Limb (tissue), 2 donors: ENCODE measurements at regions not wholly inside any gene's neighbourhood (a gene's known extent, or its start where the extent isn't known, plus 50 kb on each side); places are given as distances from the start of the nearest gene placed in this dataset.

ENCODE experiments used
- DNase-seq, 2 donors: peaks; one replicate each; pipeline ENCODE4 v3.0.0-alpha.2; 2016; ENCODE audit errors: extremely low spot score in 2 of 2

DNA sequence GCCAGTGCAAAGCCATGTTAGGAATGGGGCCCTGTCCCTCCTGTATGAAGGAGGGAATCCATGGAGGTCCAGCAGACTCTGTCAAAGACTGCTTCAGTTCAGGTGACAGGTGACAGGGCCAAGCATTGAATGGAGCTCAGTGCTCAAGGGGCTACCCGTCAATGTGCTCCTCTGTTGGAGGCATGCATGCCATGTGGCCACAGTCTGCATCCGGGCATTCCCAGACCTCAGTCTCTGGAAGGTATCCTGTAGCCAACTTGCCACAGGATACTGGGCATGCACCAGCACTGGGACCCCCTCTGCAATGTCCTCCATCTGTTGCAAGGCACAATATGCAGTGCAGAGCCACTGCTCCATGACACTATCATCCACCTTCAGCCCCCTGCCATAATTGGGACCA lies 136.1 kb upstream of the GATB start:
- no peak for DNase-seq

DNA sequence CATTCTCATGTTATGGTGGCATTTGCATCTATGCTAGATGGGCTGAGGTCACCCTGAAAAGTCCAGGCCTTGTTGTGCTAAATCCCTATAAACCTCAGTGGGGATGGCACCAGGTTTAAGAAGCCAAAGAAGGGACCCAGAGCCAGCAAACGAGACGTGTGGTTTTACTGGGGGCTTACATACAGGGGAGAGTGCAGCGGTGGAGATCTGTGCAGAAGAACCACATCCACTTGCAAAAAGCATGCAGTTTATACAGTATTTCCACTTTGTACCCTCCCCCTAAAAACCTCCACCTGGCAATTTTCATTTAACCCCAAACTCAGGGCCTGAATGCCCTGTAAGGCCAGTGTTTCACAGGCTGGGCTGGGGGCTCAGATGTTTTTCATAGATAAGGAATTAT lies 134.9 kb upstream of the GATB start:
- no peak for DNase-seq

DNA sequence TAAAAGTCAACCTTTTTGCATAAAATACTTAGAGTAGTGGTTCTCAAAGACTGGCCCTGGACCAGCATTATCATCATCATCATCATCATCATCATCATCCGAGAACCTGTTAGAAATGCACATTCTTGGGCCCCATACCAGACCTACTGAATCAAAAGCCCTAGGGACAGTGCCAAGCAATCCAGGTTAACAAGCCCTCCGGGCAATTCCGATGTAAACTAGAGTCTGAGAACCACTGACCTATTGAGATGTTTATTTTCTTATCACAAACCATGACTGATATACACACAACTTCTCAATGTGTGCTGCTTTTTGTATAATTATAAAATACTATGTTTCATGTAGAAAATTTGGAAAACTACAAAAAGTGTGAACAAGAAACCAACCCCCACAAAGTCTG lies 133.4 kb upstream of the GATB start:
- DNase-seq = no peak

DNA sequence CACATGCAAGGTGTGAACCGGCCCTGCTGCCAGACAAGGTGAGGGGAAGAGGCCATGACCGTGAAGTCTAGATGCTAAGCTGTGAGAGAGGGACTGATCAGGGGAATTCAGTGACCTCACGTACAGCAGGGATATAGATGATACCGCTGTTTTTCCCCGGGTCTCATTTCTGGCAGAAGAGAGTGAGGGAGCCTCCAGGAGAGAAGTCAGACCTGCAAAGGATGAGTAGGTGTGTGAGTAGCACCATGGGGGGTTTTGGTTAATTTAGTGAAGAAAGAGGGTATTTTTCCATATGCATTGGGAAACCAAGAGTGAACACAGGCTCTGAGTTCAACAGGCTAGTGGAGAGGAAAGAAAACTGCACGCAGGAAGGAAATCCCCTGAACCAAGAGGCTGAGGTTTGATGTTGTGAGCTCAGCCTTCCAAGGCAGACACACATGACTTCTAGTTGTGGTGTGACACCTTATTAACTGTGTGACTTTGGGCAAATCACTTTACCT lies 127.6 kb upstream of the GATB start:
- no peak for DNase-seq

DNA sequence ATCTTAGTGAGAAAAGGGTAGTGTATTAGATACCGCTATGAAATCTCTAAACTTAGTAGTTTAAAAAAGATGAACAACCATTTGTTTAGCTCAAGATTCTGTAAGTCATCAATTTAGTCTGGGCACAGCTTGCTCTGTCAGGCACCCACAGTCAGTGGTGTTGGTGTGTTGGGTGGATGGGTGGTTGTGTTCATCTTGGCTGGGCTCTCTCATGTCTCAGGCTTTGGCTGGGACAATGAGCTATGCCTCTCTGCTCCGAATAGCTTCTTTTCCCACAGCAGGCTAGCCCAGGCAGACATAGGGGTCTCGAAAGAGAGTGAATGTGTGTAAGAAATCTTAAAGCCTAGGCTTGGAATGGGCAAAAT lies 127.0 kb upstream of the GATB start:
- DNase-seq = no peak

DNA sequence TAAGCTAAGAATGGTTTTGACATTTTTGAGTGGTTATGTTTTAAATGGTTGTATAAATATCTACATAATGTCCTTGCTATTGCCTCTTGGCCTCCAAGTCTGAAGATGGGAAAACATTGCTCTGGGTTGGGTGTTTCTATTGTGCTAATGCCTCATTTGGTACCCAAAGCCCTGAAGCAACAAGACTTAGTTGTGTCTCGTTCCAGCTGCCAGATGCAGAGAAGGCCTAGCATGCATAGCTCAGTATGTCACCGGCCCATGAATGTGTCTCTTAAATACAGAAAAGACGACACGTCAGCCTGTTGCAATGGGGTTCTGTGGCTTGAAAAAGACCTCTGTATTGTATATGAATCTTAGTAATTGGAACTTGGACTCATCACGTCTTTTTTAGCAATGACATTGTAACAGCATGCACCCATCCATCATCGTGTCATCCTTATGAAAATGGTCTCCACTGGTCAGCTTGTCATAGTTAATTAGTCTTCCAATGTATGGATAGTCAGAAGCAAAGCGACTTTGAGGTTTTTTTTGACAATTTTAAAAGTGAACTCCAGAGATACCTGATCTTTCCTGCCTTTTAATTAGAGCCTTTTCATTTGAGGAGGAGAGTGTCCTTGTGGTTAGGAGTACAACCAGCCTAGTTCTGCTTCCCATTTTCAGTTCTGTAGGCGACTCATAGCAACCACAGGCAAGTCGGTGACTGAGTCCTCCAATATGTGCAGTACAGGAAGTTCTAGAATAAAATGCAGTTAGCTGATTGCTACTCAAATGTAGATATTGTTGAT lies 126.4 kb upstream of the GATB start:
- no peak for DNase-seq

DNA sequence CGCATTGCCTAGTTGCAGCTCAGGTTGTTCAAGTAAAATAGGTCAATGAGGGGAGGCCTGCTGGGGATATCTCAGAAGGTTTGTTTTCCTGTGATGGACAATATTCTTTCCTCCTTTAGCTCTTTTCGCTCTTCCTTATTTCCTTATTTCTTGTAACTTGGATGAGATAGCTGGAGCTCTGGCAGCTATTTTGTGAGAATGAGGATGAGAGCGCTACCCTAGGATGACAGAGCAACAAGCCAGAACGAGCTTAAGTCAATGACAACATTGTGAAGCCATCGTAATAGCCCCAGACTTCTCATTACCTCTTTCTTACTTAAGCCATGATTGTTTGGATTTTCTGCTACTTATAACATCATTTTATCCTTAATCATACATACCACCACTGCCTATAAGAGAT lies 124.3 kb upstream of the GATB start:
- DNase-seq = no peak

DNA sequence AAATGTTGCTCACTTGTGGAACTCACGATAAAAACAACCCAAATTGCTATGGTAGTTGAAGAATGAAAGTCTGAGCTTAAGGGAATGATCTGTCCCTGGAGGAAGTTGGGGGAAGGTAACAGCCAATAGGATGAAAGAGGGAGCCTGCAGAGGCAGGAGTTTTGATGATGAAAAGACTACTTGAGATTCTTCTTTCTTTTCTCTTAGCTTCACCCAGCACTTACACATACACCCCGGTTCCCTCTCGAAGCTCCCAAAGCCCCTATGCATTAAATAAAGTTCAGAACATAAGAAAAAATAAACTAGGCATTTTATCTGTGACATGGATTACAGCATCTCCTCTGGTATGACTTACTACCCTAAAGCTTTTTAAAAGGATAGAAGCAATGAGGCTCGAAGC lies 122.9 kb upstream of the GATB start:
- DNase-seq = no peak

DNA sequence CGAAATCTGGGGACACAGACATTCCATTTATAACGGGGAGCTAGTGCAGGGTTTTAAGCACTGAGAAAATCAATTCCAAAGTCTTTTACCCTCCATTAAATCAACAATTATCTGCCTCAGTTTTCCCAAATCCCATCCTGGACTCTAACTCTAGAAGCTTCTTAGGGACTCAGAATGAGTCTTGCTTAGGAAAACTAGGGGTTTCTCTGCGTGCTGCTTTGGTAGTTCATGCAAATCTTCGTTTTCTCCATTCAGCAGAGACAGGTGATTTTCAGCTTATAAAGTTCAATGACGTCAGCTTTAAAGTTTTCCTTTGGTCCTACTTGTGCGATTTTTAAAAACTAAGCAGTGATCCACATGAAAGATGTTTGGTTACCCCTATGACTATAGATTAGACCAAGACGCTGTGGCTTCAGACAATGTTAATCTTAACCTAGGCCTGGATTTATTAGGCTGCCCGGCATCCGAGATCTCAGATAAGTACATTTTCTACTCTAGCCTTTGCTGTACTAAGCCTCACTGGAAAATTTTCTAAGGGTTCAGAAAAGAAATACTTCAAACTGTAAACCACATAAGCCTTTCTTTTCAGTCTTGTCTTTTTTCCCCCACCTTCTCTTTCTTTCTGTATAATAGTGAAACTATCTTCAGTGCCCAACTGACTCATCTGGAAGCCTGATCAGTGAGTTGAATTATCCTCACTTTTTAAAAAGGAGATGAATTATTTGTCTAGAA lies 121.4 kb upstream of the GATB start:
- DNase-seq = no peak

DNA sequence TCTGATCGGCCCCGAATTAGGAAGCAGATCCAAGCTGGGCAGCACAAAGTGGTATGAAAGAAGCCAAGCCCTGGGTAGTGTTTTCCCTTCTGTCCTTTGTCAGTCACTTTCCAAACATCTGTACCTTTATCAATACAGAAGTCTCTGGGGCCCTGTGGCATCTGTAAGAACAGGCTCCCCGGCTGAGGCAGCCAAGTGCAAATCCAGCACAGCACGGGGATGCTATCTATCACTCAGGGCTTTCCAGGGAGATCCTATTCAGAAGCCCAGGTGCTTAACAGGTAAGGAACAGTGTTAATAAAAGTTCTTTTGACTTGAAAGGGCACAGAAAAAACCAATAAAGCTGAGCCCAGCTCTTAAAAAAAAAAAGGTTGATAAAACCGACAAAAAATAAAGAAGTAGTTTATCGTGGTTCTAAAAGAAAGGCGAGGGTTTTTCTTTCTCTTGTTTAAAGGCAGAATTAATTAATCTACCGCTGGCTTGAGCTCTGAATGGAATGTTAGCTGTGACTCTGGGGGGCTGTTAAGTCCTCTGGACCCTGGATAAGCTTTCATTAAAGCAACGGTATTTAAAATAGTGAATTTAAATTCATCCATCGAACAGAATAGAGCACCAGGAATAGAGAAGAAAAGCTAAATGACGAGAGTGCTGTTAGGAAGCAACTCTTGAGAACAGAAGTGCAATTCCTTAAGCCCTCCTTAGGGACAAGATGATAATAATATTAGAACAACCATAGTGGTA lies 119.1 kb upstream of the GATB start:
- no peak for DNase-seq

DNA sequence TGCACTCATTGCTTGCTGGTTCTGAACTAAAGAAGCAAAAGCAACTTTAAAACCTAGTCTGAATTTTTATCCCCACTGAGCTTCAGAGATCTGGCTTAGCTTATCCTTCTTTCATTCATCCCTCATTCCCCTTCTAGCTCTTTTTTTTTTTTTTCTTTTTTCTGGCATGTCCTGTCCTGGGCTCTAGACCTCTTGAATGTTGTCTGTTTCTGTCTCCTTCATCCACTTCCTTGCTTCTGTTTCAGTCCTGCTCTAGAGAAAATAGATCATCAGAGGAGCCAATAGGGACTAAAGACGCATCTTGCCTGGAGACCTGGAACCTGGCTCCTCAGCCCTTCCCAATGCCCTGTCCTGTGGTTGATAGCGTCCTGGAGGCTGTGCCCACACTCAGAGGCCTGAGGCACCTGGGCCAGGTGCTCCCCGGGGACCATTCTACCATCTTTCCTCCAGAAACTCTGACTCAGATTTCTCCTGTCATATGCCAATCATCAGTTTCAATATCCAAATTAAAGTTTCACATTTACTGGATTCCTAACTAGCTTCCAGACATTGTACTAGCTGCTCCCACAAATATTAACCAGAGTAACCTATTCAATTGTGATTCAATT lies 115.7 kb upstream of the GATB start:
- no peak for DNase-seq

DNA sequence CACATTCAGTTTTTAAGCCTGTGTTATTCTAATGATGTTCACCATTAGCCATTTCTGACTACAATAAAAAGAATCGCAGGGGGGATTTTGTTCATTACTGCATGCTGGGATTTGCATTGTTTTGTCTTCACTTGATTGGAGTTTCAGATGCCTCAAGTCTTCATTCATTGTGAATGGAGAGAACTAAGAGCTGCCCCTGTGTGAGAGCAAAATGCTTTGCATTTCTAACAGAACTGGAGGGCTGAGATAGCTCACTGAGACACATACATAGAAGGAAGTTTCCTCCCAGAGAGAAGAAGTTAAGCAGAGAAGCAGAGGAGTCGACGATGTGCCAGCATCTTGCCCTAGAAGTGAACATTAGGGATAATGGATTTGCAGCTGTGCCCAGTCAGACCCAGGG lies 113.5 kb upstream of the GATB start:
- no peak for DNase-seq

DNA sequence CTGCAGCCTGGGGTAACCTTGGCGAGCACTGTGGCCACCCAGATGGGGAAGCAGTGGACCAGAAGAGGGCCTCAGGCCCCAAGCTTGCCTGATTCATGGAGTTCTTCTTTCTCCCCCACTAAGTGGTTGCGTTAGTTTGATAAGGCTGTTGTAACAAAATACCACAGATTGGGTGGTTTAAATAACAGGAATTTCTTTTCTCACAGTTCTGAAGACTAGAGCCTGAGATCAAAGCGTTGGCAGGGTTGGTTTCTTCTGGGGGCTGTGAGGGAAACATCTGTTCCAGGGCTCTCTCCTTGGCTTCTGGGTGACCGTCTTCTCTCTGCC lies 105.7 kb upstream of the GATB start:
- no peak for DNase-seq

DNA sequence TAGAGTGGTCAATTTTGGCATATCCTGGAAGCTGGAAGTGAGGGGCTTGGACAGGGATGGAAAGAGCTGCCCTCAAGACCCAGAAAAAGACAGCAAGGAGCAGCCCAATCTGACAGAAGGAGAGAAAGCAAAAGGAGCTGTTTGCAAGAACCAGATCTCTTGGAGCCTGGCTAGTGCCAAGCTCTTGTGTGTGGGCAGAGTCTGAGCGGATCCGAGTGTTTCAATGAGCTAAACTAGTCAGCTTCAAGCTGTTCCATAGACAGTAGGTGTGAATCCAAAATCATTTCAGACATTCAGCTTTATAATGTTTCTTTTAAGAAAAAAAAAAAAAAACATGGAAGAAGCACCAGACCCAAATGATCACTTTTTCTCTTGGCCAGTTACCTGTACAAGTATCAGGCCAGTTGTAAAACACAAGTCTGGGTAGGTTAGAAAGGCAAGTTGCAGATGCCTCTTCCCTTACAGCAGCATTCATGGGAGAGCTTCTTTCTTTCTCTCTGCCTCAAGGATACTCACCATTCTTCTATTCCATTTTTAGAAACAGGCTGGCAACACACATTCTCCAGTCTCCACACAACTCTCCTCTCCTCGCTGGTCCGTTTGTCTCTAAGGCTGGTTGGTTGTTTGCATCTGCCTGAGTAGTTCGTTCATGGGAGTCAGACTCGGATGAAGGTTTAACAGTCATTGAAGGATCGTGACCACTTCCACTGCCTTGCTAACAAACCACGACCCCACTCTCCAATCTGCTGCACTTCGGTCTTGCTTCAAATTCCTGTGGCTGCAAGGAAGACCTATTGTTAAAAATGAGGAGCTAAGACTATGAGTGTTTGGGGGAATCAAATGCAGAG lies 105.2 kb upstream of the GATB start:
- DNase-seq = no peak

DNA sequence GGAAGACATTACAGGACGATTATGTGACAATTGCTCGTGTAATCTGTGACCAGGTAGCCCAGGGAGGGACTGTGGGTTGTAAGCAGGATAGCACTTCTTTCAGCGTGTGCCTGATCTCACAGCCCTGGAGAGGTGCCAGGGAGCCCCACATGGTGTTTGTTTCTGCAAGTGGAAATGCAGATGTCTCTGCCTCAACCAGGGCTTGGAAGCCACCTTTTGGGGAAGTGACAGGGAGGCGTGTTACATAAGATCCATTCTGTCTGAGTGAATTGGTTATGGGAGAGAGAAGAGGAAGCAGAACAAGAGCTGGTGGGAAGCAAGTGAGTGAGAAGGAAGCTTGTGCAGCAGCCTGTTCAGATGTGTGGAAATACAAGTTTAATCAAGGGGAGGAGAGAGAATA lies 104.5 kb upstream of the GATB start:
- DNase-seq = no peak

DNA sequence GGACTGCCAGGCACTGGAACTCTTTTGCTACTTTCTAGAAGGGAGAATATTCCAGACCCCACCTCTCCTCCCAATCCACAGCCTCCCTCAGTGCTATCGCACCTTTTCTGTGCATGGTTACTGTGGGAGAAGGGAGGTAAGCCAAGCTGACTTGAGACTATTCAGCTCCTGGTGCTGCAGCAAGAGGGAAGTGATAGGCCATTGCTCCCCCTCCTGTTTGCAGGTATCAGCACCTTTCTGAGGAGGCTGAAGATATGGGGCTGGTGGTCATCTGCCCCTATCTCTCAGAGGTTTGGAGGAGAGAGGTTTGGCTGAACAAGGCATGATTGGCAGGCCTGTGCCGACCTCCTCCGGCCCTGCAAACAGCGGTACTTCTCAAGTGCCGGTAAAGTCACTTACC lies 103.3 kb upstream of the GATB start:
- DNase-seq = no peak

DNA sequence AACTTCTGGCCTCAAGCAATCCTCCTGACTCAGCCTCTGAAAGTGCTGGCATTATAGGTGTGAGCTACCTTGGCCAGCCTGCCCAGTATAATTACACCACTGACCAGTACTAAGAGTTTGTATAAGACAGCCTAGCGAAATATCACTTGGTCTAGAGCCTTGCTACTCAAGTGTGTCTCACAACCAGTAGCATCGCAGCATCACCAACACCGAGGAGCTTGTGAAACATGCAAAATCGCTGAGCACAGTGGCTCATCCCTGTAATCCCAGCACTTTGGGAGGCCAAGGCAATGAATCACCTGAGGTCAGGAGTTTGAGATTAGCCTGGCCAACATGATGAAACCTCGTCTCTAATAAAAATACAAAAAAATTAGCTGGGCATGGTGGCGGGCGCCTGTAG lies 102.0 kb upstream of the GATB start:
- no peak for DNase-seq

DNA sequence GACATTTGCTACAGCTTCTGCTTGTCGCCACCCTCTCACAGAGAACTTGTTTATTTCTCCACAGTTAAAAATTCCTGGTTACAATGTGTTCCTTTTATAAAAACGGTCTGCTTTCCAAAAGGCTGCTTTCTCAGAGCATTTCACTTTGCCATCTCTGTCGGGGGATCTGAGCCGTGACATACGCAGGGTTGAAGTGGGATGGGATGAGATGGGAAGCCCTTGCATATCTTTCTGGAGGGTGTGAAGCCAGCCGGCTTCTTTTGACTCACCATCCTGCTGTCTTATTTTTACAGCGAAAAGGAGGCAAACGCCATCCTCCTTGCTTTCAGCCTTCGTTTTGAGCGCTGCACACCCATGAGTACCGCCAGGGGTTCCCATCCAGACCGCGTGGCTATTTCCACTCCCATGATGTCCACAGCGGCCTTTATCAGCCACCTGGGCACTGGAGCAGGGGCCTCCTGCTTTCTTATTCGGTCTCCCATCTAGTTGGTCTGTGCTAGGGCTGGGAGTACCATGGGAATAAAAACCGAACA lies 99.8 kb upstream of the GATB start:
- DNase-seq = no peak

DNA sequence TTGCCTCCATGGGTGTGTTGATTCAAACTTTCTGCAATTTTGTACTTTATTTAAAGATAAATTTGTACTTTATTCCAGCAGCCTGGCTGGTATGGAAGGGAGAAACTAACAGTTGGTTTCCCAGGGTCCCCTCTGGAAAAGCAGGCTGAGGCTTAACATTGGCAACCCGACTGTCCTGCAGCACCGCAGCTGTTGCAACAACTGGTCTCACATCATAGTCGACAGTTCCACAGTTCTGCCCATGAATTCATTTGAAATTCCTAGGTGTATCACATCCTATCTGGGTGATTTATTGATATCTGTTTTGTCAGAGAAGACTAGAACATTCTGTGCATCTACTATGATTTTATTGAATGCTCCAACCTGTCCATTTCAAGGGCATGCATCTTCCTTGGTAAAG lies 98.8 kb upstream of the GATB start:
- DNase-seq = peak in 1 of 2 donors; percentile 3

DNA sequence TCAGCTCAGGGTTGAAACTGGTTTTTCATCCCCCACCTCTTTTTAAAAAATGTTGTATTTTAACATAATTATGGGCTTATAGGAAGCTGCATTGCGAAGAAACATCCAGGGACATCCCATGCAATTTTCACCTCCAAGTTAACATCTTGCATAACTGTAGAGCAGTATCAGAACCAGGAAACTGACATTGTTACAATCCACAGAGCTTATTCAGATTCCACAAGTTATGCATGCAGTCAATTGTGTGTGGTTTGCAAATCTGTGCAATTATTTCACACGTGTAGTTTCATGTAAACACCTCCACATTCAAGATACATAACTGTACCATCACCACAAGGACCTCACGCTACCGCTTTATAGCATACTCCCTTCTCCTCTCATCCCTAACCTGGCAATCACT lies 97.5 kb upstream of the GATB start:
- no peak for DNase-seq

DNA sequence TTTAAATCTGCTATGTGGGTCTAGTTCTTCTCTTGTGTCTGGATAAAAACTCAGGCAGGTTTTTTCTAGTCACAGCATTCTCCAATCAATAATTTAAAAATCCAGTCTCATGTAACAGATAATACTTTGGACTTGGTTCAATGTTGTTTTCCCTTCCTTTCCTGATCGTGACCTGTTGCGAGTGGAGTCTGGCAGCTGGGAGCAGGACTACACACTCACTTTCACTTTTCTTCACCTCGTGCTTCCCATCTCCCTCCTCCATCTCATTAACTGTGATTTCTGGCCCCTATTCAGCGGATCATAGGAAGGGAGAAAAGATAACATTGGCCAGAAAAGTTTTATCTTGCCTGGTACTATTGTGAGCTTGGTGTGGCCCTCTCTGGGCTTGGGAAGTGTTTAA lies 96.6 kb upstream of the GATB start:
- DNase-seq = no peak
